DOHH2 (cell line): ENCODE measurements at regions not wholly inside any gene's neighbourhood (a gene's known extent, or its start where the extent isn't known, plus 50 kb on each side); places are given as distances from the start of the nearest gene placed in this dataset.
"Not testable (repeated sequence)": the region's sequence is repeated elsewhere in the genome, so short reads cannot be mapped to it uniquely, and the experiment has no call there.

Experiments used
- H3F3A ChIP-seq: fragments of 200-600 bp; sonication (generic), shearing (Covaris generic); 2 replicates; pipeline ENCODE4 v1.6.0; 2016; ENCODE audit warnings: antibody characterized with exemption, mild to moderate bottlenecking; ENCODE audit not compliant: control insufficient read depth, insufficient read depth
- H3K27ac ChIP-seq: fragments of 200-600 bp; sonication (generic); 2 replicates; pipeline ENCODE4 v1.5.1; 2014; ENCODE audit warnings: low read depth, mild to moderate bottlenecking, low read length, moderate library complexity
- H3K27me3 ChIP-seq: fragments of 200-600 bp; sonication (generic); 2 replicates; pipeline ENCODE4 v1.6.1; 2014; ENCODE audit warnings: mild to moderate bottlenecking, low read length, mixed read lengths; ENCODE audit not compliant: control insufficient read depth
- H3K36me3 ChIP-seq: fragments of 200-600 bp; sonication (generic); 2 replicates; pipeline ENCODE4 v1.6.1; 2014; ENCODE audit warnings: mild to moderate bottlenecking, low read length, moderate library complexity, mixed read lengths; ENCODE audit not compliant: control insufficient read depth
- H3K4me1 ChIP-seq: fragments of 200-600 bp; sonication (generic); 2 replicates; pipeline ENCODE4 v1.6.1; 2014; ENCODE audit warnings: mild to moderate bottlenecking, low read length, mixed read lengths; ENCODE audit not compliant: control insufficient read depth
- H3K4me2 ChIP-seq: fragments of 200-600 bp; sonication (generic); 2 replicates; pipeline ENCODE4 v1.6.0; 2014; ENCODE audit warnings: mild to moderate bottlenecking, low read length, moderate library complexity
- H3K4me3 ChIP-seq: fragments of 200-600 bp; sonication (generic); 2 replicates; pipeline ENCODE4 v1.5.1; 2014; ENCODE audit warnings: mild to moderate bottlenecking, low read length, mixed read lengths
- H3K79me2 ChIP-seq: fragments of 200-600 bp; sonication (generic); 2 replicates; pipeline ENCODE4 v1.6.1; 2014; ENCODE audit warnings: mild to moderate bottlenecking, low read length, mixed read lengths; ENCODE audit not compliant: control insufficient read depth
- H3K9me2 ChIP-seq: fragments of 200-600 bp; sonication (generic); replicated peaks from 2 replicates; pipeline ENCODE4 v1.6.1; 2014; ENCODE audit warnings: mild to moderate bottlenecking, low read length, mixed read lengths; ENCODE audit not compliant: control insufficient read depth
- H3K9me3 ChIP-seq: fragments of 200-600 bp; sonication (generic); 2 replicates; pipeline ENCODE4 v1.6.1; 2014; ENCODE audit warnings: antibody characterized with exemption, low read length, mixed read lengths; ENCODE audit not compliant: control insufficient read depth, insufficient read depth
- H4K20me1 ChIP-seq: fragments of 200-600 bp; sonication (generic); 2 replicates; pipeline ENCODE4 v1.6.0; 2014; ENCODE audit warnings: low read depth, mild to moderate bottlenecking, antibody characterized with exemption, low read length, moderate library complexity; ENCODE audit not compliant: control insufficient read depth, insufficient read depth
- EZH2phosphoT487 ChIP-seq: fragments of 200-600 bp; sonication (generic); IDR thresholded peaks from 2 replicates; pipeline ENCODE4 v1.6.1; 2017; ENCODE audit warnings: borderline replicate concordance, mild to moderate bottlenecking, antibody characterized with exemption, low read length, moderate library complexity, mixed read lengths
- TF ChIP-seq, protein P1 (sequence below): fragments of 200-600 bp; sonication (generic); IDR thresholded peaks from one replicate; pipeline ENCODE4 v1.5.1; 2014; ENCODE audit warnings: antibody characterized with exemption, mild to moderate bottlenecking, low read depth, low read length; ENCODE audit not compliant: poor library complexity, severe bottlenecking

DNA sequence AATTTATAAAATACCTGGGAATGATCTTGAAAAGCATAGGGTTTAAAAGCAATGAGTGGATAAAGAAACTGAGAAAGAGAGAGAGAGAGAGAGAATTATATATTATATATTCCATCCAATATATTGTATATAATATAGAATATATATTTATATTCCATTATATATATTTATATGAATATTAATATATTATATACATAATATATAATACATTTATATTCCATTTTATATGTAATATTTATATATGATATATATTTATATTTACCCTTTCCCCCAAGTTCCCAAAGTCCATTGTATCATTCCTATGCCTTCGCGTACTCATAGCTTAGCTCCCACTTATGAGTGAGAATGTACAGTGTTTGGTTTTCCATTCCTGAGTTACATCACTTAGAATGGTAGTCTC, 69.9 kb upstream of the SLC35F3 start:
- Histone ChIP-seq H3K27ac (no peak overlapping the region), H3K4me3 (no peak overlapping the region), H3K9me2 (no peaks in the 10 kb centered on the region), H3F3A (no peaks in the 10 kb centered on the region), H3K27me3 (no peaks in the 10 kb centered on the region), H4K20me1 (no peaks in the 10 kb centered on the region), H3K4me1 (no peaks in the 10 kb centered on the region), H3K9me3 (no peaks in the 10 kb centered on the region), H3K36me3 (no peaks in the 10 kb centered on the region), H3K79me2 (no peaks in the 10 kb centered on the region), H3K4me2 (no peak overlapping the region)
- TF ChIP-seq EZH2phosphoT487: no peak
- TF ChIP-seq, protein P1, sequence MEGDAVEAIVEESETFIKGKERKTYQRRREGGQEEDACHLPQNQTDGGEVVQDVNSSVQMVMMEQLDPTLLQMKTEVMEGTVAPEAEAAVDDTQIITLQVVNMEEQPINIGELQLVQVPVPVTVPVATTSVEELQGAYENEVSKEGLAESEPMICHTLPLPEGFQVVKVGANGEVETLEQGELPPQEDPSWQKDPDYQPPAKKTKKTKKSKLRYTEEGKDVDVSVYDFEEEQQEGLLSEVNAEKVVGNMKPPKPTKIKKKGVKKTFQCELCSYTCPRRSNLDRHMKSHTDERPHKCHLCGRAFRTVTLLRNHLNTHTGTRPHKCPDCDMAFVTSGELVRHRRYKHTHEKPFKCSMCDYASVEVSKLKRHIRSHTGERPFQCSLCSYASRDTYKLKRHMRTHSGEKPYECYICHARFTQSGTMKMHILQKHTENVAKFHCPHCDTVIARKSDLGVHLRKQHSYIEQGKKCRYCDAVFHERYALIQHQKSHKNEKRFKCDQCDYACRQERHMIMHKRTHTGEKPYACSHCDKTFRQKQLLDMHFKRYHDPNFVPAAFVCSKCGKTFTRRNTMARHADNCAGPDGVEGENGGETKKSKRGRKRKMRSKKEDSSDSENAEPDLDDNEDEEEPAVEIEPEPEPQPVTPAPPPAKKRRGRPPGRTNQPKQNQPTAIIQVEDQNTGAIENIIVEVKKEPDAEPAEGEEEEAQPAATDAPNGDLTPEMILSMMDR: no peak

DNA sequence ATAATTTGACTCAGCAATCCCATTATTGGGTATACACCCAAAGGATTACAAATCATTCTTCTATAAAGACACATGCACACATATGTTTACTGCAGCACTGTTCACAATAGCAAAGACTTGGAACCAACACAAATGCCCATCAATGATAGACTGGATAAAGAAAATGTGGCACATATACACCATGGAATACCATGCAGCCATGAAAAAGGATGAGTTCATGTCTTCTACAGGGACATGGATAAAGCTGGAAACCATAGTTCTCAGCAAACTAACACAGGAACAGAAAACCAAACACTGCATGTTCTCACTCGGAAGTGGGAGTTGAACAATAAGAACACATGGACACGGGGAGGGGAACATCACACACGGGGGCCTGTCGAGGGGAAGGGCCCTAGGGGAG, 66.3 kb upstream of the SLC35F3 start:
- H3K4me3 ChIP-seq, H3F3A ChIP-seq, H3K9me2 ChIP-seq, H3K27me3 ChIP-seq, H3K4me2 ChIP-seq, H3K79me2 ChIP-seq, H3K4me1 ChIP-seq, H3K9me3 ChIP-seq, H3K36me3 ChIP-seq, H4K20me1 ChIP-seq, H3K27ac ChIP-seq: not testable (repeated sequence)

DNA sequence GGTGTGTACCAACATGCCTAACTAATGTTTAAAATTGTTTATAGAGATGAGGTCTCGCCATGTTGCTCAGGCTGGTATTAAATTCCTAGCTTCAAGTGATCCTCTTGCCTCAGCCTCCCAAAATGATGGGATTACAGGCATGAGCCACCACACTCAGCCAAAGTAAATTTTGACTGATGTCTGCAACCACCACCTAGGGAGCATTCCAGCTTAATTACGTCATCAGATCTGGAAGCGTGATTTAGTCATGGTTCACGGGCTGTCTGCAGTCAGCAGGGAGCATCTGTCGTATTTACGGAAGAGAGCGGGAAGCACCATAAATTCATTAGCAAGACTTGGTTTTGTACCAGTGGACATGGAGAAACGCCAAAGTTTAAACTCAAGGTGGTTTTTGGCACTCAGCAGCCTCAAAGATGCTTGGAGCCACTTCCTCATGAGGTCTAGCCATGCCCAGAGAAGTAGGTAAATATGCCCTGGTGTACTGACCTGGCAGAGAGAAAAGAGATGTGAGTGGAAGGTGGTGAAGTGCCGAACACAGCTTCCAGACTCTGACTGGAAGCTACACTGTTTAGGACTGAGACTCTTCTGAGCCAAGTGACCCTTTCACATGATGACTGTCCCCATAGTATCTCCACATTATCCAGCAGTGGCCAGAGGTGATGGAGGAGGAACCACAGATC, 60.8 kb upstream of the SLC35F3 start:
- H3K9me2 ChIP-seq: no peaks in the 10 kb centered on the region
- no peak overlapping the region for H3K4me2 ChIP-seq
- H3K4me1 ChIP-seq: no peaks in the 10 kb centered on the region
- H4K20me1 ChIP-seq: no peaks in the 10 kb centered on the region
- H3K36me3 ChIP-seq: no peaks in the 10 kb centered on the region
- no peak overlapping the region for H3K4me3 ChIP-seq
- TF ChIP-seq, protein P1: no peak
- TF ChIP-seq EZH2phosphoT487: no peak
- H3F3A ChIP-seq: no peaks in the 10 kb centered on the region
- no peak overlapping the region for H3K27ac ChIP-seq
- H3K79me2 ChIP-seq: no peaks in the 10 kb centered on the region
- H3K9me3 ChIP-seq: no peaks in the 10 kb centered on the region; the same call in 1 of the 2 replicates
- H3K27me3 ChIP-seq: no peaks in the 10 kb centered on the region

DNA sequence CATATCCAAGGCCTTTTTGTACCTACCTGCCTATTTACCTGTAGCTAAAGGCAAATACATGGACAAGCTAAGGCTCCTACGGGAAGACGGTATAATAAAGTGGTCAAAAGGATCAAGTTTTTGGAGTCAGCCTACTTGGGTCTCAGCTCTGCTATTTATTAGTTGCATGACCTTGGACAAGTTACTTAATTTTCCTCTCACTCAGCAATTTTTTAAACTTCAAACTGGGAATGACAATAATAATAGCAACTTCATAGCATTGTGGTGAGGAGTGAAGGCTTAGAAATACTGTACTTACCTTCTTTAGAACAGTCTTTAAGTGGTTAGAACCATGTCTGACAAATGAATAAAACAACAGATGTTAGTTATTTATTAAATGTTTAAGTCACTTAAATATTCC, 60.2 kb upstream of the SLC35F3 start:
- Histone ChIP-seq H3K4me3 (no peak overlapping the region), H4K20me1 (no peaks in the 10 kb centered on the region), H3K4me1 (no peaks in the 10 kb centered on the region), H3F3A (no peaks in the 10 kb centered on the region), H3K9me3 (no peaks in the 10 kb centered on the region; the same call in 1 of the 2 replicates), H3K4me2 (no peak overlapping the region), H3K27ac (no peak overlapping the region), H3K36me3 (no peaks in the 10 kb centered on the region), H3K9me2 (no peaks in the 10 kb centered on the region), H3K27me3 (no peaks in the 10 kb centered on the region), H3K79me2 (no peaks in the 10 kb centered on the region)
- TF ChIP-seq EZH2phosphoT487: no peak
- TF ChIP-seq, protein P1: no peak
